Uterus (tissue), 3 donors: ENCODE measurements at regions not wholly inside any gene's neighbourhood (a gene's known extent, or its start where the extent isn't known, plus 50 kb on each side); places are given as distances from the start of the nearest gene placed in this dataset.

ENCODE experiments used
- DNase-seq, 2 donors: peaks; one replicate each; pipeline ENCODE4 v3.0.0-alpha.2; 2019 to 2020
- H3K27ac ChIP-seq, 2 donors: fragments of 200-600 bp; sonication (generic); 1 replicate in 1 of 2; 2 replicates in 1 of 2; pipeline ENCODE4 v1.5.1; 2016 to 2018
- H3K27me3 ChIP-seq, 2 donors: fragments of 200-600 bp; sonication (generic); one replicate each; pipeline ENCODE4 v1.5.1; 2018 to 2019; ENCODE audit warnings: control low read depth in 1 of 2
- H3K36me3 ChIP-seq, 2 donors: fragments of 200-600 bp; sonication (generic); one replicate each; pipeline ENCODE4 v1.5.1; 2019; ENCODE audit warnings: control low read depth in 1 of 2
- H3K4me1 ChIP-seq, 2 donors: fragments of 200-600 bp; sonication (generic); one replicate each; pipeline ENCODE4 v1.5.1; 2018 to 2019; ENCODE audit warnings: control low read depth in 1 of 2
- H3K4me3 ChIP-seq, 2 donors: fragments of 200-600 bp; sonication (generic); 1 replicate in 1 of 2; 2 replicates in 1 of 2; pipeline ENCODE4 v1.5.1; 2018 to 2019; ENCODE audit warnings: mild to moderate bottlenecking in 1 of 2
- H3K9me3 ChIP-seq, 2 donors: fragments of 200-600 bp; sonication (generic); one replicate each; pipeline ENCODE4 v1.5.1; 2019; ENCODE audit warnings: control low read depth in 1 of 2
- CTCF ChIP-seq, 4 experiments: fragments of 200-600 bp in 2 of 4; fragments of 450-650 bp in 2 of 4; sonication (generic) in 2 of 4; IDR thresholded peaks; one replicate each; pipeline ENCODE4 v1.5.1; 2016 to 2019; ENCODE audit warnings: antibody characterized with exemption in 4 of 4, mild to moderate bottlenecking in 2 of 4, moderate library complexity in 1 of 4
- POLR2A ChIP-seq, 2 donors: fragments of 450-650 bp; IDR thresholded peaks; one replicate each; pipeline ENCODE4 v1.6.1; 2016; ENCODE audit warnings: antibody characterized with exemption in 2 of 2, mild to moderate bottlenecking in 1 of 2, moderate library complexity in 1 of 2
- intact Hi-C: fragments of 100-400 bp; cut with DNase I; formaldehyde crosslinking; loops from one replicate; pipeline ENCODE4 v1.15.1; 2023; ENCODE audit warnings: low total_unique reads
- donor health status: DM: yes; HTN: yes; CAD: no.

GRCh38 chr7:28347475-28348318, 64.6 kb upstream of the CREB5 start:
- TF ChIP-seq POLR2A (IDR thresholded peaks at IDR 0.05) (no peak), CTCF (IDR thresholded peaks at IDR 0.05) (no peak)
- no peak for DNase-seq
- H3K4me1 ChIP-seq = no peaks in the 10 kb centered on the region
- intact Hi-C loops = no loop called here
- peak overlapping the region in 1 of 2 donors; percentile 24 for H3K27ac ChIP-seq
- H3K36me3 ChIP-seq = no peaks in the 10 kb centered on the region
- no peak overlapping the region for H3K4me3 ChIP-seq
- H3K27me3 ChIP-seq = no peaks in the 10 kb centered on the region
- H3K9me3 ChIP-seq = no peaks in the 10 kb centered on the region

GRCh38 chr7:28348636-28349035, 63.7 kb upstream of the CREB5 start:
- Histone ChIP-seq H3K4me1 (no peaks in the 10 kb centered on the region), H3K4me3 (no peak overlapping the region), H3K27ac (no peak overlapping the region), H3K9me3 (no peaks in the 10 kb centered on the region), H3K36me3 (no peaks in the 10 kb centered on the region), H3K27me3 (no peaks in the 10 kb centered on the region)
- intact Hi-C loops = no loop called here
- DNase-seq = peak in 1 of 2 donors; percentile 21
- TF ChIP-seq CTCF (IDR thresholded peaks at IDR 0.05) (no peak), POLR2A (IDR thresholded peaks at IDR 0.05) (no peak)

GRCh38 chr7:28349637-28350036, 62.7 kb upstream of the CREB5 start:
- TF ChIP-seq CTCF (IDR thresholded peaks at IDR 0.05) (no peak), POLR2A (IDR thresholded peaks at IDR 0.05) (no peak)
- Histone ChIP-seq H3K36me3 (no peaks in the 10 kb centered on the region), H3K27me3 (no peaks in the 10 kb centered on the region), H3K4me3 (no peak overlapping the region), H3K4me1 (no peaks in the 10 kb centered on the region), H3K27ac (no peak overlapping the region), H3K9me3 (no peaks in the 10 kb centered on the region)
- no peak for DNase-seq
- intact Hi-C loops = no loop called here

- no peak for TF ChIP-seq POLR2A (IDR thresholded peaks at IDR 0.05)
- intact Hi-C loops = no loop called here
- no peaks in the 10 kb centered on the region for H3K27me3 ChIP-seq
- no peak overlapping the region for H3K4me3 ChIP-seq
- H3K9me3 ChIP-seq = no peaks in the 10 kb centered on the region
- no peak for DNase-seq
- no peaks in the 10 kb centered on the region for H3K36me3 ChIP-seq
- no peaks in the 10 kb centered on the region for H3K4me1 ChIP-seq
- no peak overlapping the region for H3K27ac ChIP-seq
These were observed 61.7 kb upstream of the CREB5 start for GRCh38 chr7:28350662-28351061.

- H3K36me3 ChIP-seq = no peaks in the 10 kb centered on the region
- H3K27me3 ChIP-seq = no peaks in the 10 kb centered on the region
- H3K4me3 ChIP-seq = no peak overlapping the region
- no peaks in the 10 kb centered on the region for H3K4me1 ChIP-seq
- no peak for DNase-seq
- intact Hi-C loops = no loop called here
- no peak overlapping the region for H3K27ac ChIP-seq
- TF ChIP-seq POLR2A (IDR thresholded peaks at IDR 0.05) = no peak
- TF ChIP-seq CTCF (IDR thresholded peaks at IDR 0.05) = no peak
- H3K9me3 ChIP-seq = no peaks in the 10 kb centered on the region
These were observed 60.9 kb upstream of the CREB5 start for GRCh38 chr7:28351450-28351849.
